Keratinocyte (primary cell): ENCODE measurements at regions not wholly inside any gene's neighbourhood (a gene's known extent, or its start where the extent isn't known, plus 50 kb on each side); places are given as distances from the start of the nearest gene placed in this dataset.

Source experiments
- DNase-seq: peaks from one replicate; pipeline ENCODE4 v3.0.0-alpha.2; 2011; ENCODE audit warnings: low read depth, missing footprints, low spot score
- FAIRE-seq: peaks from 2 replicates; lab custom pipeline; 2011; peaks lifted over from hg19 to GRCh38; lab: Jason Lieb, UNC
- H2AFZ ChIP-seq: 2 replicates; pipeline ENCODE4 v1.6.0; 2012; ENCODE audit warnings: low read length, control low read depth, inconsistent platforms; ENCODE audit not compliant: control insufficient read depth
- H3K27ac ChIP-seq: 2 replicates; pipeline ENCODE4 v1.5.1; 2011; ENCODE audit warnings: low read length; ENCODE audit not compliant: control insufficient read depth, insufficient read depth
- H3K27me3 ChIP-seq: 3 replicates; pipeline ENCODE4 v1.6.0; 2011; ENCODE audit warnings: low read length; ENCODE audit not compliant: control insufficient read depth, insufficient read depth; ENCODE audit errors: extremely low read depth
- H3K36me3 ChIP-seq, 2 experiments: 2 replicates in 1 of 2; 3 replicates in 1 of 2; pipeline ENCODE4 v1.5.1; 2011; ENCODE audit warnings: low read length in 2 of 2, mild to moderate bottlenecking in 1 of 2; ENCODE audit not compliant: control insufficient read depth in 2 of 2, insufficient read depth in 2 of 2; ENCODE audit errors: extremely low read depth in 1 of 2
- H3K4me1 ChIP-seq: 3 replicates; pipeline ENCODE4 v1.5.1; 2011; ENCODE audit warnings: low read length; ENCODE audit not compliant: control insufficient read depth, insufficient read depth; ENCODE audit errors: extremely low read depth
- H3K4me2 ChIP-seq: 3 replicates; pipeline ENCODE4 v1.6.0; 2011; ENCODE audit warnings: low read depth, low read length; ENCODE audit not compliant: control insufficient read depth, insufficient read depth; ENCODE audit errors: extremely low read depth
- H3K4me3 ChIP-seq, 3 experiments: fragments of 200-600 bp in 1 of 3; sonication (generic) in 1 of 3; 2 replicates in 2 of 3; 3 replicates in 1 of 3; pipeline ENCODE4 v1.5.1; 2011 to 2016; ENCODE audit warnings: low read length in 3 of 3, mild to moderate bottlenecking in 3 of 3, control low read depth in 2 of 3, inconsistent platforms in 1 of 3, low read depth in 1 of 3, mixed read lengths in 1 of 3, mixed run types in 1 of 3, moderate library complexity in 1 of 3; ENCODE audit not compliant: control insufficient read depth in 2 of 3, insufficient read depth in 2 of 3; ENCODE audit errors: extremely low read depth in 1 of 3
- H3K79me2 ChIP-seq: 2 replicates; pipeline ENCODE4 v1.6.0; 2012; ENCODE audit warnings: low read length; ENCODE audit not compliant: control insufficient read depth, insufficient read depth
- H3K9ac ChIP-seq: 3 replicates; pipeline ENCODE4 v1.6.0; 2011; ENCODE audit warnings: low read length; ENCODE audit not compliant: control insufficient read depth, insufficient read depth; ENCODE audit errors: extremely low read depth
- H3K9me1 ChIP-seq: 3 replicates; pipeline ENCODE4 v1.6.0; 2011; ENCODE audit warnings: low read length; ENCODE audit not compliant: control insufficient read depth, insufficient read depth; ENCODE audit errors: extremely low read depth
- H3K9me3 ChIP-seq: 2 replicates; pipeline ENCODE4 v1.5.1; 2012; ENCODE audit warnings: low read depth, low read length; ENCODE audit not compliant: control insufficient read depth
- H4K20me1 ChIP-seq: 3 replicates; pipeline ENCODE4 v1.6.0; 2011; ENCODE audit warnings: low read length; ENCODE audit not compliant: control insufficient read depth, insufficient read depth; ENCODE audit errors: extremely low read depth
- EZH2 ChIP-seq: IDR thresholded peaks from one replicate; pipeline ENCODE4 v1.6.1; 2012; ENCODE audit warnings: inconsistent platforms, mild to moderate bottlenecking, low read length, moderate library complexity
- dilution Hi-C: fragments of 300-500 bp; cut with MboI; formaldehyde crosslinking; loops from one replicate; pipeline ENCODE4 v1.7.0; 2020; ENCODE audit warnings: low sequenced_read_pairs; ENCODE audit not compliant: extremely low pct_ligation_motif_present
- TF ChIP-seq, protein P1 (sequence below), 3 experiments: IDR thresholded peaks in 1 of 3; conservative IDR thresholded peaks in 1 of 3; optimal IDR thresholded peaks in 1 of 3; 2 replicates in 2 of 3; 3 replicates in 1 of 3; pipeline versions ENCODE3 to v1.5.1; 2011; ENCODE audit warnings: low read length in 3 of 3, mild to moderate bottlenecking in 3 of 3, moderate library complexity in 2 of 3, control low read depth in 1 of 3, inconsistent platforms in 1 of 3; ENCODE audit not compliant: insufficient read depth in 2 of 3; ENCODE audit errors: extremely low read depth in 1 of 3

DNA sequence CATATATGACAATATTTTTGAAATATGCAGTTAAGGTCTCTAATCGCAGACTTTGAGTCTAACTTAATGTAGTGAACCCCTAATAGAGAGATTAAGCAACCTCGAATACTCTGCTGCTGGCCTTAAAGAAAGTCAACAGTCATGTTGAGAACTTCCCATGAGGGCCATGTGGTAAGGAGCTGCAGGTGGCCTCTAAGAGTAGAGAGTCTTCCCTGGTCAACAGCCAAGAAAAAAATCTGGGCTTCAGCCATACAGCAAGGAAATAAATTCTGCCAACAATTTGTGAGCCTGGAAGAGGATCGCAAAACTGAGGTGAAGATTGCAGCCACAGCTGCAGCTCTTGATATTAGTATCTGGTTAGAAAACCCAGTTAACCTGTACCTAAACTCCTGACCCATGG, 935.2 kb upstream of the TYRP1 start:
- Histone ChIP-seq H3K27me3 (no peaks in the 10 kb centered on the region), H4K20me1 (no peaks in the 10 kb centered on the region), H3K27ac (no peak overlapping the region), H3K9ac (no peak overlapping the region), H3K4me3 (no peak overlapping the region), H3K36me3 (no peaks in the 10 kb centered on the region), H3K79me2 (no peaks in the 10 kb centered on the region), H3K9me3 (no peaks in the 10 kb centered on the region), H3K4me2 (no peak overlapping the region), H3K9me1 (no peaks in the 10 kb centered on the region), H2AFZ (no peak overlapping the region), H3K4me1 (no peaks in the 10 kb centered on the region)
- no peak for FAIRE-seq
- DNase-seq, result no peak
- TF ChIP-seq EZH2, result no peak
- TF ChIP-seq, protein P1, sequence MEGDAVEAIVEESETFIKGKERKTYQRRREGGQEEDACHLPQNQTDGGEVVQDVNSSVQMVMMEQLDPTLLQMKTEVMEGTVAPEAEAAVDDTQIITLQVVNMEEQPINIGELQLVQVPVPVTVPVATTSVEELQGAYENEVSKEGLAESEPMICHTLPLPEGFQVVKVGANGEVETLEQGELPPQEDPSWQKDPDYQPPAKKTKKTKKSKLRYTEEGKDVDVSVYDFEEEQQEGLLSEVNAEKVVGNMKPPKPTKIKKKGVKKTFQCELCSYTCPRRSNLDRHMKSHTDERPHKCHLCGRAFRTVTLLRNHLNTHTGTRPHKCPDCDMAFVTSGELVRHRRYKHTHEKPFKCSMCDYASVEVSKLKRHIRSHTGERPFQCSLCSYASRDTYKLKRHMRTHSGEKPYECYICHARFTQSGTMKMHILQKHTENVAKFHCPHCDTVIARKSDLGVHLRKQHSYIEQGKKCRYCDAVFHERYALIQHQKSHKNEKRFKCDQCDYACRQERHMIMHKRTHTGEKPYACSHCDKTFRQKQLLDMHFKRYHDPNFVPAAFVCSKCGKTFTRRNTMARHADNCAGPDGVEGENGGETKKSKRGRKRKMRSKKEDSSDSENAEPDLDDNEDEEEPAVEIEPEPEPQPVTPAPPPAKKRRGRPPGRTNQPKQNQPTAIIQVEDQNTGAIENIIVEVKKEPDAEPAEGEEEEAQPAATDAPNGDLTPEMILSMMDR (optimal IDR thresholded peaks at IDR 0.05 in 1 of 3, IDR thresholded peaks at IDR 0.05 in 1 of 3, conservative IDR thresholded peaks at IDR 0.05 in 1 of 3; ENCODE audit: extremely low read depth in 1 of 3, insufficient read depth in 2 of 3, low read length in 3 of 3), result no peak
- dilution Hi-C loops, result no loop called here

DNA sequence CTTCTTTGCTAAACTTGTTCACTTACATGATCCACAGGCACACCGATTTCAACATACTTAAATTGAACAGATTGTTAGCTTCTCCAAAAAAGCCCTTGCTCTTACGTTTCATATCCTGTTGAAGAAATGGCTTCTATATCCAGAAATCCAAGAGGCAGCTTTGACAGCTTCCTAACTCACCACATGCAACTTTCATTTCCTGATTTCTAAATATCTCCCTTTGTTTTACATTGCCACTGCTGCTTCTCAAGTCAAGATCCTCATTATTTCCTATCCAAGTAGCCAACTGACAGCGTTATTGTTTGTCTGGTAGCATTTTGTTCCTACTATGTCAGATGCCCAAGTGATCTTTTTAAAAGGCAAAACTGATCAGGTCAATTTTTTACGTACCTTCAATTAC, 913.2 kb upstream of the TYRP1 start:
- Histone ChIP-seq H3K4me3 (no peak overlapping the region), H3K27ac (no peak overlapping the region), H3K36me3 (no peaks in the 10 kb centered on the region), H3K79me2 (no peaks in the 10 kb centered on the region), H3K4me1 (no peaks in the 10 kb centered on the region), H3K9me1 (no peaks in the 10 kb centered on the region), H4K20me1 (no peaks in the 10 kb centered on the region), H3K9me3 (no peaks in the 10 kb centered on the region), H3K9ac (no peak overlapping the region), H3K4me2 (no peak overlapping the region), H3K27me3 (no peaks in the 10 kb centered on the region), H2AFZ (no peak overlapping the region)
- FAIRE-seq (no peak), DNase-seq (no peak)
- dilution Hi-C loops, result no loop called here
- TF ChIP-seq, protein P1 (optimal IDR thresholded peaks at IDR 0.05 in 1 of 3, IDR thresholded peaks at IDR 0.05 in 1 of 3, conservative IDR thresholded peaks at IDR 0.05 in 1 of 3; ENCODE audit: extremely low read depth in 1 of 3, insufficient read depth in 2 of 3, low read length in 3 of 3), result no peak
- no peak for TF ChIP-seq EZH2
